GM21390 (cell line): ENCODE measurements at regions not wholly inside any gene's neighbourhood (a gene's known extent, or its start where the extent isn't known, plus 50 kb on each side); places are given as distances from the start of the nearest gene placed in this dataset.
"Not testable (repeated sequence)": the region's sequence is repeated elsewhere in the genome, so short reads cannot be mapped to it uniquely, and the experiment has no call there.

Experiments
- ATAC-seq: cut with Tn5 transposase; IDR thresholded peaks from one replicate; pipeline ENCODE4 v1.9.1; 2021; ENCODE audit not compliant: unreplicated experiment

GRCh38 chr12:107517816-107518215 is 167.8 kb upstream of the PWP1 start:
- ATAC-seq, result not testable (repeated sequence)

- no peak for ATAC-seq
Observed at GRCh38 chr12:107518868-107519267, 166.7 kb upstream of the PWP1 start.

- no peak for ATAC-seq
Observed at GRCh38 chr12:107519906-107520859, 165.4 kb upstream of the PWP1 start.

- ATAC-seq, result no peak
Observed at GRCh38 chr12:107521826-107522355, 163.7 kb upstream of the PWP1 start.

GRCh38 chr12:107522692-107523477 is 162.7 kb upstream of the PWP1 start:
- no peak for ATAC-seq

- ATAC-seq, result no peak
Observed at GRCh38 chr12:107523775-107524535, 161.6 kb upstream of the PWP1 start.

GRCh38 chr12:107525063-107525718 is 160.4 kb upstream of the PWP1 start:
- no peak for ATAC-seq

GRCh38 chr12:107525719-107526554 is 159.7 kb upstream of the PWP1 start:
- no peak for ATAC-seq

- ATAC-seq, result no peak
Observed at GRCh38 chr12:107526555-107527180, 158.9 kb upstream of the PWP1 start.

- ATAC-seq, result no peak
Observed at GRCh38 chr12:107528731-107529365, 156.8 kb upstream of the PWP1 start.

GRCh38 chr12:107529991-107530390 is 155.6 kb upstream of the PWP1 start:
- no peak for ATAC-seq

GRCh38 chr12:107530701-107531100 is 154.9 kb upstream of the PWP1 start:
- no peak for ATAC-seq

GRCh38 chr12:107533218-107533617 is 152.4 kb upstream of the PWP1 start:
- ATAC-seq, result peak; percentile 93

GRCh38 chr12:107536613-107537012 is 149.0 kb upstream of the PWP1 start:
- ATAC-seq, result no peak

- ATAC-seq, result no peak
Observed at GRCh38 chr12:107537464-107538119, 148.0 kb upstream of the PWP1 start.

GRCh38 chr12:107539196-107539939 is 146.2 kb upstream of the PWP1 start:
- ATAC-seq, result no peak

GRCh38 chr12:107541001-107541705 is 144.4 kb upstream of the PWP1 start:
- no peak for ATAC-seq
